CD4-positive, alpha-beta T cell (primary cell): ENCODE measurements at regions not wholly inside any gene's neighbourhood (a gene's known extent, or its start where the extent isn't known, plus 50 kb on each side); places are given as distances from the start of the nearest gene placed in this dataset.

Experiments
- ATAC-seq: fragments of 200-7000 bp; cut with Tn5 transposase; one replicate; pipeline ENCODE4 v1.10.0; 2022; ENCODE audit warnings: mild to moderate bottlenecking; ENCODE audit not compliant: poor library complexity
- CTCF ChIA-PET: fragments of 350-600 bp; sonication (Branson Sonifier 250); formaldehyde crosslinking; loops from one replicate; lab custom pipeline; 2021; ENCODE audit warnings: antibody characterized with exemption, inconsistent platforms; lab: Charles Lee
- POLR2A ChIA-PET: fragments of 350-600 bp; sonication (Branson Sonifier 250); formaldehyde crosslinking; loops from one replicate; lab custom pipeline; 2021; ENCODE audit warnings: antibody characterized with exemption, inconsistent platforms; lab: Charles Lee
- DNase-seq, 14 experiments: peaks; one replicate each; pipeline ENCODE4 v3.0.0-alpha.2; 2013 to 2020; ENCODE audit warnings: mixed read lengths in 2 of 14
- H3K27ac ChIP-seq, 2 donors: one replicate each; pipeline versions ENCODE4 v1.5.1 to v1.7.0; 2013; ENCODE audit warnings: low read length in 2 of 2, low read depth in 1 of 2, mild to moderate bottlenecking in 1 of 2
- H3K27me3 ChIP-seq, 2 experiments: 1 replicate in 1 of 2; 2 replicates in 1 of 2; pipeline versions ENCODE4 v1.6.1 to v1.7.0; 2013; ENCODE audit warnings: low read length in 2 of 2, control low read depth in 1 of 2, mild to moderate bottlenecking in 1 of 2, moderate library complexity in 1 of 2; ENCODE audit not compliant: insufficient read depth in 2 of 2, control insufficient read depth in 1 of 2
- H3K36me3 ChIP-seq: one replicate; pipeline ENCODE4 v1.6.1; 2013; ENCODE audit warnings: low read length, control low read depth; ENCODE audit not compliant: insufficient read depth
- H3K4me1 ChIP-seq: one replicate; pipeline ENCODE4 v1.6.1; 2013; ENCODE audit warnings: low read length, control low read depth; ENCODE audit not compliant: insufficient read depth
- H3K4me3 ChIP-seq: one replicate; pipeline ENCODE4 v1.5.1; 2013; ENCODE audit warnings: mild to moderate bottlenecking, low read length, moderate library complexity
- H3K9me3 ChIP-seq, 2 experiments: 1 replicate in 1 of 2; 2 replicates in 1 of 2; pipeline versions ENCODE4 v1.6.1 to v1.7.0; 2013; ENCODE audit warnings: low read length in 2 of 2, mild to moderate bottlenecking in 2 of 2, control low read depth in 1 of 2, moderate library complexity in 1 of 2; ENCODE audit not compliant: control insufficient read depth in 1 of 2, insufficient read depth in 1 of 2
- H3K27ac Mint-ChIP-seq: one replicate; pipeline ENCODE4 v1.8.0; 2020; ENCODE audit warnings: mixed read lengths
- H3K27me3 Mint-ChIP-seq: one replicate; pipeline ENCODE4 v1.8.0; 2021; ENCODE audit warnings: mixed read lengths
- H3K36me3 Mint-ChIP-seq: one replicate; pipeline ENCODE4 v1.8.0; 2021; ENCODE audit warnings: low read depth, mixed read lengths
- H3K4me1 Mint-ChIP-seq: one replicate; pipeline ENCODE4 v1.8.0; 2021; ENCODE audit warnings: low read depth, mixed read lengths
- H3K4me3 Mint-ChIP-seq: one replicate; pipeline ENCODE4 v1.8.0; 2020; ENCODE audit warnings: mild to moderate bottlenecking, mixed read lengths
- H3K9me3 Mint-ChIP-seq: one replicate; pipeline ENCODE4 v1.8.0; 2020; ENCODE audit warnings: mixed read lengths
- CTCF ChIP-seq: fragments of 200-600 bp; IDR thresholded peaks from one replicate; pipeline ENCODE4 v1.8.0; 2022; ENCODE audit warnings: antibody characterized with exemption, mild to moderate bottlenecking
- intact Hi-C, 2 experiments: fragments of 100-400 bp; cut with DNase I in 1 of 2; cut with micrococcal nuclease in 1 of 2; formaldehyde crosslinking; loops; one replicate each; pipeline versions ENCODE4 v1.15.1 to v1.9.0; 2023 to 2025; cut with DNase I, micrococcal nuclease

- no peak for ATAC-seq
- no peaks in the 10 kb centered on the region for H3K36me3 Mint-ChIP-seq
- intact Hi-C loops: no loop called here
- H3K9me3 Mint-ChIP-seq: peaks cover 7% of the 10 kb centered on the region
- no peak for DNase-seq
- H3K36me3 ChIP-seq: no peaks in the 10 kb centered on the region
- peaks cover 0 to 3% of the 10 kb centered on the region in 2 experiments for H3K9me3 ChIP-seq
- H3K27ac Mint-ChIP-seq: no peak overlapping the region
- no peaks in the 10 kb centered on the region for H3K4me1 Mint-ChIP-seq
- no peak for TF ChIP-seq CTCF
- H3K4me3 ChIP-seq: no peak overlapping the region
- CTCF ChIA-PET: no interaction called here
- no peaks in the 10 kb centered on the region for H3K27me3 Mint-ChIP-seq
- H3K27ac ChIP-seq: no peak overlapping the region
- no peaks in the 10 kb centered on the region for H3K27me3 ChIP-seq
- no peaks in the 10 kb centered on the region for H3K4me1 ChIP-seq
- H3K4me3 Mint-ChIP-seq: no peak overlapping the region
- POLR2A ChIA-PET: no interaction called here
These were observed 1346.4 kb upstream of the CDH2 start for GRCh38 chr18:29523371-29523770.

DNA sequence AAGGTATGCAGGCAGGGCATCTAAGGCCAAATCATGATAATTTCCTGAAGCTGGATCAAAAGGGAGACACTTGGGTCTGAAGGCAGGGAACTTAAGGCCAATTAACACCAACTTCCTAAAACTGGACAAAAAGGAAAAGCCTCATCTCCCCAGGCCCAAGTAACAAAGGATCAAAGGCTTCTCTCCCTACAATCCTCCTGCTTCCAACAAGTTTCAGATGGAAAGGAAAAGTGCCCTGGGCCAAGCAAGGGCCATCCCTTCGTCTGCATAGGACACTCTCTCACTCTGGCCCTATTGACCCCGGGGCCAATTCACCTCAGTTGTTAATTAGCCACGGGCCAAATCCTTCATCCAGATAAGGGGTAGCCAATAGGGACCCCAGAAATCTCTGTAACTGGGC is 1335.8 kb upstream of the CDH2 start:
- Histone ChIP-seq H3K27ac (no peak overlapping the region), H3K36me3 (no peaks in the 10 kb centered on the region), H3K27me3 (no peaks in the 10 kb centered on the region), H3K9me3 (peaks cover 0 to 3% of the 10 kb centered on the region in 2 experiments), H3K4me3 (no peak overlapping the region), H3K4me1 (no peaks in the 10 kb centered on the region)
- TF ChIP-seq CTCF: no peak
- H3K9me3 Mint-ChIP-seq: peaks cover 4% of the 10 kb centered on the region
- H3K4me3 Mint-ChIP-seq: no peak overlapping the region
- H3K27ac Mint-ChIP-seq: no peak overlapping the region
- DNase-seq (no peak), ATAC-seq (no peak)
- H3K4me1 Mint-ChIP-seq: no peaks in the 10 kb centered on the region
- H3K36me3 Mint-ChIP-seq: no peaks in the 10 kb centered on the region
- CTCF ChIA-PET: no interaction called here
- POLR2A ChIA-PET: no interaction called here
- H3K27me3 Mint-ChIP-seq: no peaks in the 10 kb centered on the region
- intact Hi-C loops: no loop called here

DNA sequence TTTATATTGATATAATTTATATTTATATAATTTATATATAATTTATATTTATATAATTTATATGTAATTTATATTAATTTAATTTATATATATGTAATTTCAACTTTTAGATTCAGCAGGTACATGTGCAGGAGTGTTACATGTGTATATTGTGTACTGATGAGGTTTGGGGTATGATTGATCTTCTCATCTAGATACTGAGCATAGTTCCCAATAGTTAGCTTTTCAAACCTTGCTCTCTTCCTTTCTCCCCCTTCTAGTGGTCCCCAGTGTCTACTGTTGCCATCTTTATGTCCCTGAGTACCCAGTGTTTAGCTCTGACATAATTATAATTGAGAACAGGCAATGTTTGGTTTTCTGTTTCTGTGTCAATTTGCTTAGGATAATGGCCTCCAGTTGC is 1335.3 kb upstream of the CDH2 start:
- ChIA-PET POLR2A (no interaction called here), CTCF (no interaction called here)
- Histone ChIP-seq H3K27me3 (no peaks in the 10 kb centered on the region), H3K4me3 (no peak overlapping the region), H3K9me3 (peaks cover 0 to 5% of the 10 kb centered on the region in 2 experiments), H3K27ac (no peak overlapping the region), H3K36me3 (no peaks in the 10 kb centered on the region), H3K4me1 (no peaks in the 10 kb centered on the region)
- no peak for TF ChIP-seq CTCF
- no peak overlapping the region for H3K4me3 Mint-ChIP-seq
- ATAC-seq (no peak), DNase-seq (no peak)
- no peaks in the 10 kb centered on the region for H3K27me3 Mint-ChIP-seq
- peaks cover 4% of the 10 kb centered on the region for H3K9me3 Mint-ChIP-seq
- H3K36me3 Mint-ChIP-seq: no peaks in the 10 kb centered on the region
- H3K4me1 Mint-ChIP-seq: no peaks in the 10 kb centered on the region
- H3K27ac Mint-ChIP-seq: no peak overlapping the region
- intact Hi-C loops: no loop called here
